D341Med (cell line): ENCODE measurements at regions not wholly inside any gene's neighbourhood (a gene's known extent, or its start where the extent isn't known, plus 50 kb on each side); places are given as distances from the start of the nearest gene placed in this dataset.

Experiments used
- DNase-seq: peaks from one replicate; pipeline ENCODE4 v3.0.0; 2012; ENCODE audit warnings: low spot score

- DNase-seq = no peak
Observed at GRCh38 chr10:124346831-124347230, 71.9 kb downstream of the OAT start.

GRCh38 chr10:124345521-124345920 lies 73.2 kb downstream of the OAT start:
- DNase-seq = no peak

- DNase-seq = no peak
Observed at GRCh38 chr10:124344931-124345330, 73.8 kb downstream of the OAT start.

GRCh38 chr10:124344266-124344590 lies 74.5 kb downstream of the OAT start:
- no peak for DNase-seq

DNA sequence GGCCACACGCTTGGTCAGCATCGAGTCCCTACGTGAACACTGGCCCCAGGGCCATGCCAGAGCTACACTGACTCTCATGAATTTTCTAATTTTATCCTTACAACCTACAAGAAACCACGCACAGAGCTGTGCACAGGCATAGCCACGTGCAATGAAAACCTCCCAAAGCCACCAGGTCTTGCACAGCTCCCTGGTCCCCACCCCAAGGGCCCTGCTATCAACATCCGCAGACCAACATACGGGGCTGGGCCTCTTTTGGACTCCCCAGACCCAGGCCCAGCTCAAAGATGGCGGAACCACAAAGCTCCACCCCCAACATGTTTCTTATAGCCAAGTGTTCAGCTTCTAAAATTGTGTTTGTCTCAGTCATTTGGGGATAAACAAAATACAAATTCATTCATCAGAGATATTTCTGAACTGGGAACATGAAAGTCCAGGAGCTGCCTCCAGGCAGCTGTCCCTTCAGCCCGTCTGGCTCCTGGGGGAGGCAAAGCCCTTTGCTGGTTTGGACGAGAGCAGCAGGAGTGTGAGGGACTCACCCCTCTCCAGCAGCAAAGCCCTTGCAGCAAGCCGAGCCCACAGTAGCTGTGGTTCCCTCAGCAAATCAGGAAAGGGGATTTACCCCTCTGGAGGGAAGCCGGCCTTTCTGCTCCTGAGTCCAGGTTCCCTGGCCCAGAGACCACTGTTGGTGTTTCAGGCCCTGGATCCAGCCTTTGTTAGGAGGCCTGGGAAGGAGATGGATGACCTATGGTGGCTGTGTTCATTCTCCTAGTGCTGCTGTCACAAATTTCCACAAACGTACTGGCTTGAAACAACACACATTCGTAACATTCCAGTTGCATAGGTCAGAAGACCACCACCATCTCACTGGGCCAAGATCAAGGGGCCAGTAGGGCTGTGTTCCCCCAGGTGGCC lies 75.1 kb downstream of the OAT start:
- no peak for DNase-seq

DNA sequence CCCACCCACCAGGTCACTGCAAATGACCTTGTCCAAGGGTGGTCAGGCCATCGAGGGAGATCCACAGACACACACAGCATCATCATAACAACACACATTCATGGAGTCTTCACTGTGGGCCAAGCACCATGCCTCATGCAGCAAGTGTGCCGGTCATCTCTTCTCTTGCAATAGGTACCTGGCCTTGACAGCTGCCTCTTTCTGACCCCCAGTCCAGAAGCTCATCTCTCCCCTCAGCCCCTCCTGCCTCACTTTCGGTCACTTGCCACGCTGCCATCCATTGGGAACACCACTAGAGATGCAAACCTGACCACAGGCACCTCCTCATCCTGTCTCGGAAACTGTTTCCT lies 75.9 kb downstream of the OAT start:
- DNase-seq = no peak

GRCh38 chr10:124342136-124342820 lies 76.4 kb downstream of the OAT start:
- DNase-seq = no peak

DNA sequence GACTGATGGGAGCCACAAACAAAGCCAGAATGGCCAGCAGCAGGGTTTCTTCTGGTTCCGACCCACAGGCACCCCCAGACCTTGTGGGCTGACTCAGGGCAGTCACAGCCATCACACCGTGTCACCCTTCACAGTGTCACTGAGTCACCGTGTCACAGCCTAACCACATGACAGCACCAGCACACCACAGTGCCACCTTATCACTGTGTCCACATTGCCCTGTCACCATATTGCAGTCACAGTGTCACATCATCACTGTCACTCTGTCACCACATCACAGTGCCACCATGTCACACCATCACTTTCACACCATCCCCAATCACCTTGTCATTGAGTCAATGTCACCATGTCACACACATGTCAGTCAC lies 77.0 kb downstream of the OAT start:
- DNase-seq = no peak

DNA sequence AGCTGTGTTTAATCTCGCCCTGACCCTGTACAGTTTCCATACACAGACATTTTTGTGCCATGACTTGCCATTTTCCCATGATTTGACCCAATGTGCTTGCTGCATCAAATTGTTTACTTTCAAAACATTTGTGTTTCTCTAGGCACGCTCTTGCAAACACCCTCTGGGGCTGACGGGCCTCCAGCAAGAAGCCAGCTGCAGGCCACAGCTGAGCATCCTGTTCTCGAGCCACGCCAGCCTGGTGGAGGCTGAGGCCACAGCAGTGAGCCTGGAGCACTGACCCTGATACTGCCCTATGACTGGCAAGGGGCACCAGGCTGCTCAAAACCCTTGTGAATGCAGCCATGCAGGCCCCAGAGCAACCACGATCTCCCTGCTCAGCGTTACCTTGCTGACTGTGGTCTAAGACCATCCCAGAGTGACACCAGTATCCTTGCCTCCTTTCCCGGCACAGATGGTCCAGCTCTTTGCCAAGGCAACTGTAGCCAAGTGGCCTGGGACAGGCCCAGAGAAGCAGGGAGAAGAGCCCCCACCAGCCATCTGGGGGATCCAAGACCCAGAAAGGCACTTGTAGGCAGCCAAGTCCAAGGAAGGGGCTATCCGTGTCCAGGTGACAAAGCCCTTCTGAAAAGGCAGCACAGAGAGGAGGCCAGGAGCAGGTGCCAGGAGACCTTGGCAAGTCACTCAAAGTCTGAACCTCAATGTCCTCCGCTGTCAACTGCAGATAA lies 78.5 kb downstream of the OAT start:
- no peak for DNase-seq

DNA sequence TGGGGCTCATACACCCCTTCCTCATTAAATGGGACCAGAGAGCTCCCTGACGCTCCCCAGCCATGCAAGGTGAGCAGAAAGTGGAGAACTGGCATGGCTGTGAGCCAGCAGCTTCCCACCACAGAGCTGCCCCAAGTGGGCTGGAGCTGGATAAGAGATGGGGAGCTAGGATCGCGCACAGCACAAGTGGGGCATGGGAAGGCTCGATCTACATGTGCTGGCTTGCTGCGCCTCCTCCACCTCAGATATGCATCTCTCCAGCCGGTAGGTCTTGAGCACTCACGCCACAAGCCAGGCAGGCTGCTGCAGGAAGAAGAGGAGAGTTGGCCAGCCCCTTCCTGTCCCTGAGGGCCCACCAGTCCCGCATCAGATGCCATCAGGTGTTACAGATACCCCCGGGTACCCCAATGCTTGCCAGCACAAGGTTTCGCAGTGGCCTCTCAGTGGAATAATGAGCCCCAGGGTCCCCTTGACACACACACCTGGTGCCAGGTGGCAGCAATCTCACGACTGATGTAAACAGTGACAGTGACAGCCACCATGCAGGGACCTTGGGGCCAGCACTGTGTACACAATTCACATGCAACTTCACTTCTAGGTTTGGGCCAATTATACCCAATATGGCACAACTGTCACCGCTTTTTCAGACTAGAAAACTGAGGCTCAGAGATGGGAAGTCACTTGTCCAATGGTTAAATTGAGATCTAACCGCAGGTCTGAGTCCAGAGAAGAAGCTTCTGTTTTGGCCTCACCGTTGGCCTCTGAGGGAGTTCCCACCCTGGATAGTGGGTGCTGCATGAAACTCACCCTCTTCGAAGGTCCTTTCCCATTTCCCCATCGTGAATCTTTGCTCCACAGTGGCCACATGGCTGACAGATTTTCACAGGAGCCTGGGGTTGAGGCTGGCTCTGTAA lies 79.3 kb downstream of the OAT start:
- DNase-seq = no peak

- no peak for DNase-seq
Observed at GRCh38 chr10:124338276-124338925, 80.3 kb downstream of the OAT start.

DNA sequence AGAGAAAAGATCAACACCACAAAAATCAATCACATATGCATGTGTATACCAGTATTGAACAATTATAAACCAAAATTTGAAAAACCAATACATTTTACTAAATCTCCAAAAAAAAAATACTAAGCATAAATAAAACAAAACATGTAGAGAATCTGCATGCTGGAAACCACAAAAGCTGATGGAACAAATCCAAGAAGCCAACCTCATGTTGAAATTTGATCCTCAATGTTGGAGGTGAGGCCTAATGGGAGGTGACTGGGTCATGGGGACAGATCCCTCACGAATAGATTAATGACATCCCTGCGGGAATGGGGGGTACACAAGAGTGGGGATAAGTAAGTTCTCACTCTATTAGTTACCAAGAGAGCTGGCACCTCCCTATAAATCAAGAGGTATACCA lies 82.5 kb downstream of the OAT start:
- DNase-seq = no peak

DNA sequence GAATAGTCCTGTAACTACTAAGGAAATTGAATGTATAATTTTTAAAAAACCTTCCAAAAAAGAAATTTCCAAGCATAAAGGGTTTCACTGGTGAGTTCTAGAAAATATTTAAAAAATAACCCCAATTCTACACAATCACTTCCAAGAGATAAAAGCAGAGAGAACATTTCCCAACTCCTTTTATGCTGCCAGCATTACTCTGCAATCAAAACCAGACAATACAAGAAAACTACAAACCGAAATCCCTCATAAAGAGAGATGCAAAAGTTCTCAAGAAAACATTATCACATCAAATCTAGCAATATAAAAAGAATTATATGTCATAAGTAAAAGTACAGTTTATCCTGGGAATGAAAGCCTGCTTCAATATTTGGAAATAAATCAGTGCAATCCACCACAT lies 84.8 kb downstream of the OAT start:
- DNase-seq = no peak

GRCh38 chr10:124332426-124332825 lies 86.3 kb downstream of the OAT start:
- no peak for DNase-seq

GRCh38 chr10:124329941-124330340 lies 88.8 kb downstream of the OAT start:
- DNase-seq = no peak

GRCh38 chr10:124329362-124329761 lies 89.4 kb downstream of the OAT start:
- no peak for DNase-seq

GRCh38 chr10:124328477-124329220 lies 90.1 kb downstream of the OAT start:
- DNase-seq = no peak

DNA sequence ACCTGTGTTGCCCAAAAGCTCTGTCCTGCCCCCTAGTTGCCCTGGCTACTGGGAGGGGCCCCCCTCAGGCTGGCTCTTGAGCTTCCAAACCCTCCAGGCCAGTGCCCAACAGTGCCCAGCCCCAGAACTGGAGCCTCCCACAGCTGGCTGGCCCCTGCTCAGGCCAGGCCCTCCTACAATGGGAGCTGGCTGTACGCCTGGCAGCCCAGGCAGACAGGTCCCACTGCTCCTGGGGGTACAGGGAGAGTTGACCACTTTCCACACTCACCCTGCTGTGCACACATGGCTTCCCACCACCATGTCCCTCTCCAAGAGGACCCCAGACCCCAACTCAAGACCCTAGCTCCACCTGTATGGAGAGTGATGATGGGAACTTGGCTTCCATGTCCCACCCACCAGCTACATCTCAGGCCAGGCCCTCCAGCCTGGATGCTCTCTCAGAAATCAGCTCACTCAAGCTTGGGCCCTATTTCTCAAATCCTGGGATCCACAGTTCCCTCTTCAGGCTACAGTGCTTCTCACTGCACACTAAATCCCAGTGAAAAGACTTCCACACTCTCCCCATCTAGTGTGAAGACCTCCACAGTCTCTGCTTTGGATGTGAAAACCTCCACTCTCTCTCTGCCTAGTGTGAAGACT lies 92.6 kb downstream of the OAT start:
- DNase-seq = no peak

GRCh38 chr10:124325633-124325914 lies 93.1 kb downstream of the OAT start:
- DNase-seq = no peak

DNA sequence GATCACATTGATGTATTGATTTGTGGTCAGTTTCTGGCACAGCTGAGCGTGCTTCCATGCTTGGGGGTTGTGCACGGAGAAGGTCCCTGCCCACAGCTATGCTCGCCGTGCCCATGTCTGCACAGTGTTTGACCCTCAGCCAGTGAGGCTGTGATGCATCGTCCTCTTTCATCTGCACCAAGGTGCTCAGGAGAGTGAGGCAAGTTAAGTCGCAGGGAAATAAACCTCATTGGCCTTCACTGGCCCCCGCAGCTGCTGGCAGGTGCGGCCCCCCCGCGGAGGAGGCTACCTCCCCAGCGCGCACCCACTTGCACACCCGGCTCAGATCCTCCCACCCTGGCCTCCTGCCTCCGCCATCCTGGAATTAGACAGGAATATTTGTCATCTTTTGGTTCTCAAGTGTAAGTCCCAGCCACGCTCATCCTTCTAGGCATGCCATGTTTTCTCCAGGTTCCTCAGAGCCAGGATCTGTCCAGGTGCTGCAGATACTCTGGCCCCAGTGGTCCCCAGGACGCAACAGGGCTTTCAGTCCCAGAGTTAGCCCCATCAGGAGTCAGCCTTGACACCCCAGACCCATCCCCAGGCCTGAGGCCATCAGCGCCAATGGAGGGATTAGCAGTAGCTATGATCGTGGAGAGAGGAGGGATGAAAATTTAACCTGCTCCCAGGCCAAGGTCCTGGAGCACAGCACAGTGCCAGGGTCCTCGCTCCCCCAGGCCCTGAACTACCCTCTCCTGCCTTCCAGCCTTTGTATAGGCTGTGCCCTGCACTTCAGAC lies 93.7 kb downstream of the OAT start:
- DNase-seq = no peak
